ENCODE measurements at regions not wholly inside any gene's neighbourhood (a gene's known extent, or its start where the extent isn't known, plus 50 kb on each side); places are given as distances from the start of the nearest gene placed in this dataset.

- DNase-seq (ENCODE audit: low spot score), result no peak
- FAIRE-seq, result no peak
These were observed 108.5 kb upstream of the GPC6 start for GRCh38 chr13:93118081-93118615.

- no peak for FAIRE-seq
- DNase-seq (ENCODE audit: low spot score), result no peak
These were observed 85.7 kb upstream of the GPC6 start for GRCh38 chr13:93140912-93141311.

- FAIRE-seq, result no peak
These were observed 82.6 kb upstream of the GPC6 start for GRCh38 chr13:93144031-93144430.

GRCh38 chr13:93145199-93145598 is 81.4 kb upstream of the GPC6 start:
- FAIRE-seq (no peak), DNase-seq (ENCODE audit: low spot score) (peak; percentile 14)

More at GRCh38 chr13:93144031-93144430, 82.6 kb upstream of the GPC6 start:
- no peak for DNase-seq (ENCODE audit: low spot score)

- peak; percentile 62 for DNase-seq (ENCODE audit: low spot score)
- FAIRE-seq, result peak; percentile 93
These were observed 79.9 kb upstream of the GPC6 start for GRCh38 chr13:93146584-93147297.

GRCh38 chr13:93147298-93147645 is 79.3 kb upstream of the GPC6 start:
- FAIRE-seq, result no peak
- DNase-seq (ENCODE audit: low spot score), result peak; percentile 33

- DNase-seq (ENCODE audit: low spot score), result no peak
- no peak for FAIRE-seq
These were observed 78.7 kb upstream of the GPC6 start for GRCh38 chr13:93147946-93148345.

- FAIRE-seq, result peak; percentile 81
- DNase-seq (ENCODE audit: low spot score), result peak; percentile 38
These were observed 75.3 kb upstream of the GPC6 start for GRCh38 chr13:93151277-93151676.

GRCh38 chr13:93158565-93158964 is 68.0 kb upstream of the GPC6 start:
- no peak for DNase-seq (ENCODE audit: low spot score)
- FAIRE-seq, result no peak

GRCh38 chr13:93169980-93170379 is 56.6 kb upstream of the GPC6 start:
- peak; percentile 92 for DNase-seq (ENCODE audit: low spot score)
- peak; percentile 97 for FAIRE-seq

- no peak for DNase-seq (ENCODE audit: low spot score)
- no peak for FAIRE-seq
These were observed 54.5 kb upstream of the GPC6 start for GRCh38 chr13:93172109-93172508.

- FAIRE-seq (no peak), DNase-seq (ENCODE audit: low spot score) (no peak)
These were observed 53.0 kb upstream of the GPC6 start for GRCh38 chr13:93173654-93174053.

GRCh38 chr13:93174260-93174659 is 52.3 kb upstream of the GPC6 start:
- FAIRE-seq, result no peak

More at GRCh38 chr13:93174260-93174659, 52.3 kb upstream of the GPC6 start:
- no peak for DNase-seq (ENCODE audit: low spot score)
